ENCODE measurements at regions not wholly inside any gene's neighbourhood (a gene's known extent, or its start where the extent isn't known, plus 50 kb on each side); places are given as distances from the start of the nearest gene placed in this dataset.

DNA sequence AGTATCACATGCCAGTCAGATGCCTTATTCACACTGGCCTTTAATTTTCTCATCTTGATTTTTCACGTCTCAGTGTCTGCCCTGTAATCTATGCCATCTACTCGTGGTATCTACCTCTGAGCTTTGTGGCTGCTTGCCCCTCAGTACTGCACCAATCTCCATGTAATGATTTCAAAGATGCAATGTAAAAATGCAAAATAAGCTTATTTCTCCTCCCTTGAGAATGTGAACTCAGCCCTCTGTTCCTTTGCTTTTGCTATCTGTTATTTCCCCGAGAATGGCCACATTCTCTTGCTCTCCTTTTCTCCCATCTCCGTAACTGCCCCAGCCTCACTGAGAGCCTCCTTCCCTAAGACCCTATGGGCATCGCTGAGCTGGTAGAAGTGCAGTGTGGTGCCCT, 317.5 kb downstream of the SFMBT2 start (continued):
- TF ChIP-seq, protein P1, sequence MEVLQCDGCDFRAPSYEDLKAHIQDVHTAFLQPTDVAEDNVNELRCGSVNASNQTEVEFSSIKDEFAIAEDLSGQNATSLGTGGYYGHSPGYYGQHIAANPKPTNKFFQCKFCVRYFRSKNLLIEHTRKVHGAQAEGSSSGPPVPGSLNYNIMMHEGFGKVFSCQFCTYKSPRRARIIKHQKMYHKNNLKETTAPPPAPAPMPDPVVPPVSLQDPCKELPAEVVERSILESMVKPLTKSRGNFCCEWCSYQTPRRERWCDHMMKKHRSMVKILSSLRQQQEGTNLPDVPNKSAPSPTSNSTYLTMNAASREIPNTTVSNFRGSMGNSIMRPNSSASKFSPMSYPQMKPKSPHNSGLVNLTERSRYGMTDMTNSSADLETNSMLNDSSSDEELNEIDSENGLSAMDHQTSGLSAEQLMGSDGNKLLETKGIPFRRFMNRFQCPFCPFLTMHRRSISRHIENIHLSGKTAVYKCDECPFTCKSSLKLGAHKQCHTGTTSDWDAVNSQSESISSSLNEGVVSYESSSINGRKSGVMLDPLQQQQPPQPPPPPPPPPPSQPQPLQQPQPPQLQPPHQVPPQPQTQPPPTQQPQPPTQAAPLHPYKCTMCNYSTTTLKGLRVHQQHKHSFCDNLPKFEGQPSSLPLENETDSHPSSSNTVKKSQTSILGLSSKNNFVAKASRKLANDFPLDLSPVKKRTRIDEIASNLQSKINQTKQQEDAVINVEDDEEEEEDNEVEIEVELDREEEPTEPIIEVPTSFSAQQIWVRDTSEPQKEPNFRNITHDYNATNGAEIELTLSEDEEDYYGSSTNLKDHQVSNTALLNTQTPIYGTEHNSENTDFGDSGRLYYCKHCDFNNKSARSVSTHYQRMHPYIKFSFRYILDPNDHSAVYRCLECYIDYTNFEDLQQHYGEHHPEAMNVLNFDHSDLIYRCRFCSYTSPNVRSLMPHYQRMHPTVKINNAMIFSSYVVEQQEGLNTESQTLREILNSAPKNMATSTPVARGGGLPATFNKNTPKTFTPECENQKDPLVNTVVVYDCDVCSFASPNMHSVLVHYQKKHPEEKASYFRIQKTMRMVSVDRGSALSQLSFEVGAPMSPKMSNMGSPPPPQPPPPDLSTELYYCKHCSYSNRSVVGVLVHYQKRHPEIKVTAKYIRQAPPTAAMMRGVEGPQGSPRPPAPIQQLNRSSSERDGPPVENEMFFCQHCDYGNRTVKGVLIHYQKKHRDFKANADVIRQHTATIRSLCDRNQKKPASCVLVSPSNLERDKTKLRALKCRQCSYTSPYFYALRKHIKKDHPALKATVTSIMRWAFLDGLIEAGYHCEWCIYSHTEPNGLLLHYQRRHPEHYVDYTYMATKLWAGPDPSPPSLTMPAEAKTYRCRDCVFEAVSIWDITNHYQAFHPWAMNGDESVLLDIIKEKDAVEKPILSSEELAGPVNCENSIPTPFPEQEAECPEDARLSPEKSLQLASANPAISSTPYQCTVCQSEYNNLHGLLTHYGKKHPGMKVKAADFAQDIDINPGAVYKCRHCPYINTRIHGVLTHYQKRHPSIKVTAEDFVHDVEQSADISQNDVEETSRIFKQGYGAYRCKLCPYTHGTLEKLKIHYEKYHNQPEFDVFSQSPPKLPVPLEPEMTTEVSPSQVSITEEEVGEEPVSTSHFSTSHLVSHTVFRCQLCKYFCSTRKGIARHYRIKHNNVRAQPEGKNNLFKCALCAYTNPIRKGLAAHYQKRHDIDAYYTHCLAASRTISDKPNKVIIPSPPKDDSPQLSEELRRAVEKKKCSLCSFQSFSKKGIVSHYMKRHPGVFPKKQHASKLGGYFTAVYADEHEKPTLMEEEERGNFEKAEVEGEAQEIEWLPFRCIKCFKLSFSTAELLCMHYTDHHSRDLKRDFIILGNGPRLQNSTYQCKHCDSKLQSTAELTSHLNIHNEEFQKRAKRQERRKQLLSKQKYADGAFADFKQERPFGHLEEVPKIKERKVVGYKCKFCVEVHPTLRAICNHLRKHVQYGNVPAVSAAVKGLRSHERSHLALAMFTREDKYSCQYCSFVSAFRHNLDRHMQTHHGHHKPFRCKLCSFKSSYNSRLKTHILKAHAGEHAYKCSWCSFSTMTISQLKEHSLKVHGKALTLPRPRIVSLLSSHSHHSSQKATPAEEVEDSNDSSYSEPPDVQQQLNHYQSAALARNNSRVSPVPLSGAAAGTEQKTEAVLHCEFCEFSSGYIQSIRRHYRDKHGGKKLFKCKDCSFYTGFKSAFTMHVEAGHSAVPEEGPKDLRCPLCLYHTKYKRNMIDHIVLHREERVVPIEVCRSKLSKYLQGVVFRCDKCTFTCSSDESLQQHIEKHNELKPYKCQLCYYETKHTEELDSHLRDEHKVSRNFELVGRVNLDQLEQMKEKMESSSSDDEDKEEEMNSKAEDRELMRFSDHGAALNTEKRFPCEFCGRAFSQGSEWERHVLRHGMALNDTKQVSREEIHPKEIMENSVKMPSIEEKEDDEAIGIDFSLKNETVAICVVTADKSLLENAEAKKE (CRISPR knock-in tag; IDR thresholded peaks at IDR 0.05): no peak

DNA sequence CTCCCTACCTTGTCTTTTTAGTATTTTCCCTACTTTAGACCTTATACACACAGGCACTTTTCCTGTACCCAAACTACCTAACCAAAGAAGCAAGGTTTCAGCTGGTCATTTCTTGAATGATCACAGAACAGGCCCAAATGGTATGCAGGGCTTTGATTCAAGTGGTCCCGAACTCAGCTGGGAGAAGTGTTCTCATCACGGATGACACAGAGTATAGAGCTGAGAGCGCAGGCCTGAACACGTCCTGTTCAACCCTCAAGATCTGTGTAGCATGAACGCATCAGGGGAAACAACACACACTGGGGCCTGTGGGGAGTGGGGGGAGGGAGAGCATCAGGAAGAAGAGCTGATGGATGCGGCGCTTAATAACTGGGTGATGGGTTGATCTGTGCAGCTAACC, 318.2 kb downstream of the SFMBT2 start:
- H3K9me3 Mint-ChIP-seq: no peaks in the 10 kb centered on the region
- TF ChIP-seq, protein P1 (CRISPR knock-in tag; IDR thresholded peaks at IDR 0.05): no peak
- no peak for TF ChIP-seq POLR2AphosphoS5 (IDR thresholded peaks at IDR 0.05; ENCODE audit: low read depth)
- TF ChIP-seq, protein P2, sequence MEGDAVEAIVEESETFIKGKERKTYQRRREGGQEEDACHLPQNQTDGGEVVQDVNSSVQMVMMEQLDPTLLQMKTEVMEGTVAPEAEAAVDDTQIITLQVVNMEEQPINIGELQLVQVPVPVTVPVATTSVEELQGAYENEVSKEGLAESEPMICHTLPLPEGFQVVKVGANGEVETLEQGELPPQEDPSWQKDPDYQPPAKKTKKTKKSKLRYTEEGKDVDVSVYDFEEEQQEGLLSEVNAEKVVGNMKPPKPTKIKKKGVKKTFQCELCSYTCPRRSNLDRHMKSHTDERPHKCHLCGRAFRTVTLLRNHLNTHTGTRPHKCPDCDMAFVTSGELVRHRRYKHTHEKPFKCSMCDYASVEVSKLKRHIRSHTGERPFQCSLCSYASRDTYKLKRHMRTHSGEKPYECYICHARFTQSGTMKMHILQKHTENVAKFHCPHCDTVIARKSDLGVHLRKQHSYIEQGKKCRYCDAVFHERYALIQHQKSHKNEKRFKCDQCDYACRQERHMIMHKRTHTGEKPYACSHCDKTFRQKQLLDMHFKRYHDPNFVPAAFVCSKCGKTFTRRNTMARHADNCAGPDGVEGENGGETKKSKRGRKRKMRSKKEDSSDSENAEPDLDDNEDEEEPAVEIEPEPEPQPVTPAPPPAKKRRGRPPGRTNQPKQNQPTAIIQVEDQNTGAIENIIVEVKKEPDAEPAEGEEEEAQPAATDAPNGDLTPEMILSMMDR (conservative IDR thresholded peaks at IDR 0.05; ENCODE audit: low read depth in 2 of 2): no peak

More for the DNA sequence above, 318.2 kb downstream of the SFMBT2 start:
- Histone ChIP-seq H3K4me1 (ENCODE audit: insufficient read depth) (no peaks in the 10 kb centered on the region), H4K20me1 (replicated peaks; ENCODE audit: insufficient read depth) (no peaks in the 10 kb centered on the region), H3K4me3 (no peak overlapping the region), H3K4me2 (no peak overlapping the region), H3K36me3 (ENCODE audit: insufficient read depth) (no peaks in the 10 kb centered on the region), H3F3A (replicated peaks; ENCODE audit: low read depth) (no peaks in the 10 kb centered on the region), H3K9me2 (ENCODE audit: insufficient read depth) (0 out of 2 replicates have a peak, but pooled peaks cover 3% of the 10 kb centered on the region), H3K79me2 (replicated peaks; ENCODE audit: insufficient read depth) (no peaks in the 10 kb centered on the region), H3K27ac (ENCODE audit: low read depth) (no peak overlapping the region), H3K27me3 (ENCODE audit: insufficient read depth) (no peaks in the 10 kb centered on the region), H2AFZ (0 out of 2 replicates have a peak overlapping the region, but pooled peaks have one; percentile 52)
- no peak overlapping the region for H3K4me3 Mint-ChIP-seq
- H3K36me3 Mint-ChIP-seq (ENCODE audit: low read depth): no peaks in the 10 kb centered on the region
- no peak for ATAC-seq
- H3K27ac Mint-ChIP-seq: peak overlapping the region; percentile 76; the same call in 1 of the 2 replicates
- DNase-seq (ENCODE audit: low spot score): no peak
- no peaks in the 10 kb centered on the region for H3K27me3 Mint-ChIP-seq (ENCODE audit: insufficient read depth, low read depth, poor library complexity)
- peaks cover 3% of the 10 kb centered on the region; the same call in 1 of the 3 replicates for H3K4me1 Mint-ChIP-seq
